ENCODE measurements at regions not wholly inside any gene's neighbourhood (a gene's known extent, or its start where the extent isn't known, plus 50 kb on each side); places are given as distances from the start of the nearest gene placed in this dataset.
A peak's percentile ranks its signal among the peaks of the same experiment; 100 is the strongest.

GRCh38 chr13:69279213-69279612 lies 828.4 kb upstream of the ATXN8OS start:
- no peaks in the 10 kb centered on the region for H3K4me1 ChIP-seq (ENCODE audit: insufficient read depth, low read length)
- H3K9ac ChIP-seq (ENCODE audit: low read length), result no peak overlapping the region
- no peak overlapping the region for H2AFZ ChIP-seq (ENCODE audit: low read length)
- no peaks in the 10 kb centered on the region for H3K9me2 ChIP-seq (replicated peaks; ENCODE audit: low read length)
- H3F3A ChIP-seq (ENCODE audit: low read length, unreplicated experiment), result no peaks in the 10 kb centered on the region
- no peaks in the 10 kb centered on the region for H3K9me3 ChIP-seq (ENCODE audit: low read length)
- TF ChIP-seq EZH2 (IDR thresholded peaks at IDR 0.05; ENCODE audit: low read length, unreplicated experiment), result no peak
- TF ChIP-seq EZH2phosphoT487 (IDR thresholded peaks at IDR 0.05; ENCODE audit: borderline replicate concordance, low read length), result no peak
- no peak for TF ChIP-seq CTCF (conservative IDR thresholded peaks at IDR 0.05; ENCODE audit: low read depth, low read length)
- DNase-seq, result no peak
- no peak overlapping the region for H3K4me2 ChIP-seq (ENCODE audit: low read length)
- no peaks in the 10 kb centered on the region for H3K79me2 ChIP-seq (ENCODE audit: low read length)
- no peak overlapping the region for H3K27ac ChIP-seq (ENCODE audit: low read length)
- no peaks in the 10 kb centered on the region for H3K36me3 ChIP-seq (ENCODE audit: low read depth, low read length)
- no TSS peak for BruUV-seq (replicated peaks)
- ChIA-PET CTCF (no interaction called here), POLR2A (ENCODE audit: unreplicated experiment) (no interaction called here)
- no peak for ATAC-seq
- intact Hi-C loops (cut with micrococcal nuclease), result no loop called here
- no peaks in the 10 kb centered on the region for H3K27me3 ChIP-seq (ENCODE audit: low read length)
- no peaks in the 10 kb centered on the region for H4K20me1 ChIP-seq (ENCODE audit: low read length)
- H3K4me3 ChIP-seq (ENCODE audit: low read length), result no peak overlapping the region

- TF ChIP-seq EZH2 (IDR thresholded peaks at IDR 0.05; ENCODE audit: low read length, unreplicated experiment) (no peak), CTCF (conservative IDR thresholded peaks at IDR 0.05; ENCODE audit: low read depth, low read length) (no peak), EZH2phosphoT487 (IDR thresholded peaks at IDR 0.05; ENCODE audit: borderline replicate concordance, low read length) (no peak)
- no peak overlapping the region for H3K27ac ChIP-seq (ENCODE audit: low read length)
- BruUV-seq (replicated peaks), result no TSS peak
- intact Hi-C loops (cut with micrococcal nuclease), result no loop called here
- H3K4me2 ChIP-seq (ENCODE audit: low read length), result no peak overlapping the region
- no peaks in the 10 kb centered on the region for H3K9me3 ChIP-seq (ENCODE audit: low read length)
- no peaks in the 10 kb centered on the region for H3K79me2 ChIP-seq (ENCODE audit: low read length)
- no peak overlapping the region for H3K9ac ChIP-seq (ENCODE audit: low read length)
- DNase-seq (peak; percentile 20), ATAC-seq (peak; percentile 46)
- H3K4me1 ChIP-seq (ENCODE audit: insufficient read depth, low read length), result no peaks in the 10 kb centered on the region
- no peak overlapping the region for H2AFZ ChIP-seq (ENCODE audit: low read length)
- CTCF ChIA-PET, result no interaction called here
- no peaks in the 10 kb centered on the region for H3F3A ChIP-seq (ENCODE audit: low read length, unreplicated experiment)
- no peaks in the 10 kb centered on the region for H3K9me2 ChIP-seq (replicated peaks; ENCODE audit: low read length)
- H3K36me3 ChIP-seq (ENCODE audit: low read depth, low read length), result no peaks in the 10 kb centered on the region
- no peak overlapping the region for H3K4me3 ChIP-seq (ENCODE audit: low read length)
- POLR2A ChIA-PET (ENCODE audit: unreplicated experiment), result no interaction called here
- no peaks in the 10 kb centered on the region for H4K20me1 ChIP-seq (ENCODE audit: low read length)
- no peaks in the 10 kb centered on the region for H3K27me3 ChIP-seq (ENCODE audit: low read length)
Observed at GRCh38 chr13:69274231-69274630, 833.4 kb upstream of the ATXN8OS start.

GRCh38 chr13:69264362-69265334 lies 843.0 kb upstream of the ATXN8OS start:
- intact Hi-C loops (cut with micrococcal nuclease), result no loop called here
- Histone ChIP-seq H3K27ac (ENCODE audit: low read length) (no peak overlapping the region), H3K27me3 (ENCODE audit: low read length) (no peaks in the 10 kb centered on the region), H4K20me1 (ENCODE audit: low read length) (no peaks in the 10 kb centered on the region), H2AFZ (ENCODE audit: low read length) (no peak overlapping the region), H3K9ac (ENCODE audit: low read length) (no peak overlapping the region), H3K36me3 (ENCODE audit: low read depth, low read length) (no peaks in the 10 kb centered on the region), H3K4me1 (ENCODE audit: insufficient read depth, low read length) (no peaks in the 10 kb centered on the region), H3K9me2 (replicated peaks; ENCODE audit: low read length) (no peaks in the 10 kb centered on the region), H3K79me2 (ENCODE audit: low read length) (no peaks in the 10 kb centered on the region), H3K9me3 (ENCODE audit: low read length) (no peaks in the 10 kb centered on the region), H3K4me2 (ENCODE audit: low read length) (no peak overlapping the region), H3K4me3 (ENCODE audit: low read length) (no peak overlapping the region), H3F3A (ENCODE audit: low read length, unreplicated experiment) (no peaks in the 10 kb centered on the region)
- BruUV-seq (replicated peaks), result no TSS peak
- CTCF ChIA-PET, result no interaction called here
- DNase-seq (no peak), ATAC-seq (no peak)
- POLR2A ChIA-PET (ENCODE audit: unreplicated experiment), result no interaction called here
- TF ChIP-seq EZH2phosphoT487 (IDR thresholded peaks at IDR 0.05; ENCODE audit: borderline replicate concordance, low read length), result no peak

All from PC-3 (cell line).